Activated T-helper 2 cell treated with anti-CD3 and anti-CD28 coated beads, Interferon-gamma antibody, Interleukin-2, Interleukin-4, amounts not matched to agents 10 μg/mL and 5 μg/mL and 100 μg/mL, durations not matched to agents 14 hours and 24 hours and 36 hours (primary cell): ENCODE measurements at regions not wholly inside any gene's neighbourhood (a gene's known extent, or its start where the extent isn't known, plus 50 kb on each side); places are given as distances from the start of the nearest gene placed in this dataset.
"Not testable (repeated sequence)": the region's sequence is repeated elsewhere in the genome, so short reads cannot be mapped to it uniquely, and the experiment has no call there.

Experiments
- DNase-seq: peaks from one replicate; pipeline ENCODE4 v3.0.0; 2021; ENCODE audit warnings: low spot score
- H3K27ac Mint-ChIP-seq: one replicate; pipeline ENCODE4 v1.8.0; 2021; ENCODE audit warnings: mixed read lengths
- H3K27me3 Mint-ChIP-seq: one replicate; pipeline ENCODE4 v1.8.0; 2021; ENCODE audit warnings: low read depth, mixed read lengths
- H3K36me3 Mint-ChIP-seq: one replicate; pipeline ENCODE4 v1.8.0; 2021; ENCODE audit warnings: low read depth, mixed read lengths
- H3K4me1 Mint-ChIP-seq: one replicate; pipeline ENCODE4 v1.8.0; 2021; ENCODE audit warnings: low read depth, mixed read lengths
- H3K4me3 Mint-ChIP-seq: one replicate; pipeline ENCODE4 v1.8.0; 2021; ENCODE audit warnings: low read depth, mild to moderate bottlenecking, moderate library complexity, mixed read lengths
- H3K9me3 Mint-ChIP-seq: one replicate; pipeline ENCODE4 v1.8.0; 2021; ENCODE audit warnings: mixed read lengths
- intact Hi-C: fragments of 100-400 bp; cut with micrococcal nuclease; formaldehyde crosslinking; loops from one replicate; pipeline ENCODE4 v1.15.1; 2023

DNA sequence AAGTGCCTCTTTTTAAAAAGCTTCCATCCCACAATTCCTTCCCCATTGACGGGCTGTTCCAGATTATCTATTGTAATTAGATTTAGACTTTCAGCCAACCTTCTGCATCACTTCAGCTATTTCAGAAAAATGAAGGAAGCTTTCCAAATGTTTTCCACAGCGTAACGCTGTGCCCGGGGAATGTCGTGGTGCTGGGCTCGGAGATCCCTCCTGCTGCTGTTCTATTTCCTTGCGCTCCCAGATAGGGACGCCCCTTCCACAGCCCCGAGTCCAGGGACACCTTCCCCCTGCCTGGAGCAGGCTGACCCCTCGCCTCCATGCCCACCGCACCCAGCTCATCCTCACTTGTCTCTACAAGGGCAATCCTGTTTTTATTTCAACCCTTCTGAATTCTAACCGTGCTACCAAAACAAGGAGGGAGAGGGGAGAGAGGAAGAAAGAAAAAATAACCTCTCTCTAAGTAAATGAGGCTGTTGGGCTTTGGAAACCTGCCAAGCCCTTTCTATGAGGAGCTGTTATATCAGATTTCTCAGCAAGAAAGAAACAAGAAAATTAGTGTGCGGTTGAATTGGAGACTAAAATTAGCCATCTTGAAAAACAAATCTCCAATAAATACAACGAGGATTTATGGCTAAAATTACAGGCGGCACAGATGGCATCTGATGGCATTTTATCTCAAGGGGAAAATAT is 366.9 kb downstream of the BRD1 start:
- H3K27ac Mint-ChIP-seq: no peak overlapping the region
- H3K4me3 Mint-ChIP-seq: no peak overlapping the region
- H3K9me3 Mint-ChIP-seq: no peaks in the 10 kb centered on the region
- H3K36me3 Mint-ChIP-seq: no peaks in the 10 kb centered on the region
- intact Hi-C loops: no loop called here
- H3K4me1 Mint-ChIP-seq: no peaks in the 10 kb centered on the region
- H3K27me3 Mint-ChIP-seq: no peaks in the 10 kb centered on the region
- no peak for DNase-seq

- Mint-ChIP-seq H3K9me3 (no peaks in the 10 kb centered on the region), H3K36me3 (no peaks in the 10 kb centered on the region), H3K4me1 (no peaks in the 10 kb centered on the region), H3K4me3 (no peak overlapping the region), H3K27me3 (no peaks in the 10 kb centered on the region), H3K27ac (no peak overlapping the region)
- DNase-seq: no peak
- intact Hi-C loops: no loop called here
These were observed 367.6 kb downstream of the BRD1 start for GRCh38 chr22:49460091-49460490.

GRCh38 chr22:49458708-49459099 is 369.0 kb downstream of the BRD1 start:
- Mint-ChIP-seq H3K27me3 (no peaks in the 10 kb centered on the region), H3K27ac (no peak overlapping the region), H3K4me3 (no peak overlapping the region), H3K9me3 (no peaks in the 10 kb centered on the region), H3K36me3 (no peaks in the 10 kb centered on the region), H3K4me1 (no peaks in the 10 kb centered on the region)
- no peak for DNase-seq
- intact Hi-C loops: no loop called here

- no peaks in the 10 kb centered on the region for H3K4me1 Mint-ChIP-seq
- H3K36me3 Mint-ChIP-seq: no peaks in the 10 kb centered on the region
- H3K27ac Mint-ChIP-seq: no peak overlapping the region
- intact Hi-C loops: no loop called here
- no peak for DNase-seq
- no peaks in the 10 kb centered on the region for H3K27me3 Mint-ChIP-seq
- H3K9me3 Mint-ChIP-seq: no peaks in the 10 kb centered on the region
- H3K4me3 Mint-ChIP-seq: no peak overlapping the region
These were observed 369.5 kb downstream of the BRD1 start for GRCh38 chr22:49457946-49458707.

DNA sequence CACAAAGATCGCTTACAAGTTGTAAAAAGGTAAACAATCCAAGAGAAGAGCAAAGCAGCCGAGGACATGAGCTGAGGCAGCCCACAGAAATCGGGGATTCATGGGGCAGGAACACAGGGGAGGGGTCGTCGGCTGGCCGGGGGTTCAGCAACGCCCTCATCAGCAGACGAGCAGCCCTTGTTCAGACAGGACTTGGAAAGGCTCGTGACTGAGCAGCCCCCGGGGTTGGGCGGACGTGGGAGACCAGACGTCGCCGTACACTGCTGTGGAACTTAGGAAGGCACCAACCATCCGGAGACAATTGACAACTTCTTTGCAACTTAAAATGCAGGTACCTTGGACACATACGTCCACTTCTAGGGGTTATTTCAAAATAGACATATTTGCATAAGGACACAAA is 370.5 kb downstream of the BRD1 start:
- no peak overlapping the region for H3K27ac Mint-ChIP-seq
- DNase-seq: no peak
- no peaks in the 10 kb centered on the region for H3K36me3 Mint-ChIP-seq
- no peak overlapping the region for H3K4me3 Mint-ChIP-seq
- no peaks in the 10 kb centered on the region for H3K9me3 Mint-ChIP-seq
- no peaks in the 10 kb centered on the region for H3K4me1 Mint-ChIP-seq
- intact Hi-C loops: no loop called here
- H3K27me3 Mint-ChIP-seq: no peaks in the 10 kb centered on the region

- H3K36me3 Mint-ChIP-seq: no peaks in the 10 kb centered on the region
- no peak overlapping the region for H3K27ac Mint-ChIP-seq
- H3K4me3 Mint-ChIP-seq: no peak overlapping the region
- H3K4me1 Mint-ChIP-seq: no peaks in the 10 kb centered on the region
- H3K9me3 Mint-ChIP-seq: no peaks in the 10 kb centered on the region
- H3K27me3 Mint-ChIP-seq: peaks cover 2% of the 10 kb centered on the region
- DNase-seq: no peak
- intact Hi-C loops: no loop called here
These were observed 372.1 kb downstream of the BRD1 start for GRCh38 chr22:49455595-49455994.

DNA sequence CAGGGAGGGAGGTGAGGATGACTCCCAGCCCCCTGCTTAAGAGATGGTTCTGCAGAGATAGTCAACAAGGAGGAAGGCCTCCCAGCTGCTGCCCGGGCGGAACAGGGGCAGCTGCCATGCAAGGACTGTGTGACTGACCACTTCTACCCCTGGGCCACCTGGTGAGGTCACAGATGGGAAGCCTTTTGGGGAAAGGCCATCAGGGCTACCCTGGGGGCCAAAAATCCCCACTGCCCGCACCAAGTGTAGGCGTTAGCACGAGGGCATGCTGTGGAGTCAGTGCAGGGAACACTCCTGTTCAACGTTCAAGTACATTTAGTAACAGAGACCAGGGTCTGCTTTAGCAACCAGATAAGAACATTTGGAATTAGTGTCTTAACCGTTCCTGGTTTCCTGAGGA is 372.9 kb downstream of the BRD1 start:
- peaks cover 9% of the 10 kb centered on the region for H3K27me3 Mint-ChIP-seq
- H3K9me3 Mint-ChIP-seq: no peaks in the 10 kb centered on the region
- no peaks in the 10 kb centered on the region for H3K36me3 Mint-ChIP-seq
- intact Hi-C loops: no loop called here
- DNase-seq: no peak
- no peaks in the 10 kb centered on the region for H3K4me1 Mint-ChIP-seq
- H3K27ac Mint-ChIP-seq: no peak overlapping the region
- no peak overlapping the region for H3K4me3 Mint-ChIP-seq

- no peak overlapping the region for H3K27ac Mint-ChIP-seq
These were observed 373.9 kb downstream of the BRD1 start for GRCh38 chr22:49453771-49454170.

DNA sequence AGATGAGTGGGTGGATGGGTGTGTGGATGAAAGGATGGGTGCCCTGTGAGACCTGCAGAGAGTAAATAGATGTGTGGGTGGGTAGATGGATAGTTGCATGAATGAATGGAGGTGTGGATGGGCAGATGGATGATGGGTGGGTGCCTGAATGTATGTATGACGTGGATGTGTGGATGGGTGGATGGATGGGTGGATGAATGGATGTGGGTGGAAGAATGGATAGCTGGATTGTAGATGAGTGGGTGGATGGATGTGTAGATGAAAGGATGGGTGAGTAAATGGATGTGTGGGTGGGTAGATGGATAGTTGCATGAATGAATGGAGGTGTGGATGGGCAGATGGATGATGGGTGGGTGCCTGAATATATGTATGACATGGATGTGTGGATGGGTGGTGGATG is 374.7 kb downstream of the BRD1 start:
- H3K36me3 Mint-ChIP-seq, intact Hi-C loops, H3K4me3 Mint-ChIP-seq, H3K27ac Mint-ChIP-seq, H3K4me1 Mint-ChIP-seq, H3K9me3 Mint-ChIP-seq, DNase-seq: not testable (repeated sequence)
- peaks cover 13% of the 10 kb centered on the region for H3K27me3 Mint-ChIP-seq

More at GRCh38 chr22:49453771-49454170, 373.9 kb downstream of the BRD1 start:
- Mint-ChIP-seq H3K9me3 (no peaks in the 10 kb centered on the region), H3K36me3 (no peaks in the 10 kb centered on the region), H3K4me3 (no peak overlapping the region), H3K27me3 (peaks cover 13% of the 10 kb centered on the region), H3K4me1 (no peaks in the 10 kb centered on the region)
- no peak for DNase-seq
- intact Hi-C loops: no loop called here

DNA sequence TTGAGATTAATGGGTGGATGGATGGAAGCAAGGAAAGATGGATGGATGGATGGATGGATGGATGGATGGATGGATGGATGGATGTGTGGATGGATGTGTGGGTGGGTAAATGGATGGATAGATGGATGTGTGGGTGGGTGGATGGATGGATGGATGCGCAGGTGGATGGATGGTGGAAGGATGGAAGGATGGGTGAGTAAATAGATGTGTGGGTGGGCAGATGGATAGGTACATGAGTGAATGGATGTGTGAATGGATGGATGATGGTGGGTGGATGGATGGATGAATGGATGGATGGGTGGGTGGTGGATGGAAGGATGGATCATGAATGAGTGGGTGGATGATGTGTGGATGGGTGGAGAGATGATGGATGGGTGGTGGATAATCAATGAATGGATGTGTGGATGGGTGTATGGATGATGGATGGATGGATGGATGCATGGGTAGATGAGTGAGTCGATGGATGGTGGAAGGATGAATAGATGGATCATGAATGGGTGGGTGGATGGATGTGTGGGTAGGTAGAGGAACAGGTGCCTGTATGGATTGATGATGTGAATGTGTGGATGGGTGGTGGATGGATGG is 375.2 kb downstream of the BRD1 start:
- no peak for DNase-seq
- no peaks in the 10 kb centered on the region for H3K9me3 Mint-ChIP-seq
- intact Hi-C loops: no loop called here
- H3K4me3 Mint-ChIP-seq: no peak overlapping the region
- H3K36me3 Mint-ChIP-seq: no peaks in the 10 kb centered on the region
- H3K4me1 Mint-ChIP-seq: no peaks in the 10 kb centered on the region
- H3K27me3 Mint-ChIP-seq: peaks cover 13% of the 10 kb centered on the region
- H3K27ac Mint-ChIP-seq: no peak overlapping the region

GRCh38 chr22:49451070-49451840 is 376.4 kb downstream of the BRD1 start:
- intact Hi-C loops: no loop called here
- no peak overlapping the region for H3K27ac Mint-ChIP-seq
- no peak overlapping the region for H3K4me3 Mint-ChIP-seq
- no peaks in the 10 kb centered on the region for H3K9me3 Mint-ChIP-seq
- H3K36me3 Mint-ChIP-seq: no peaks in the 10 kb centered on the region
- peaks cover 2% of the 10 kb centered on the region for H3K4me1 Mint-ChIP-seq
- H3K27me3 Mint-ChIP-seq: peaks cover 13% of the 10 kb centered on the region
- DNase-seq: no peak

- H3K27ac Mint-ChIP-seq: no peak overlapping the region
- peaks cover 2% of the 10 kb centered on the region for H3K4me1 Mint-ChIP-seq
- DNase-seq: no peak
- no peaks in the 10 kb centered on the region for H3K36me3 Mint-ChIP-seq
- peaks cover 13% of the 10 kb centered on the region for H3K27me3 Mint-ChIP-seq
- no peak overlapping the region for H3K4me3 Mint-ChIP-seq
- intact Hi-C loops: no loop called here
- H3K9me3 Mint-ChIP-seq: no peaks in the 10 kb centered on the region
These were observed 377.2 kb downstream of the BRD1 start for GRCh38 chr22:49450498-49450897.
